GM04503 (cell line): ENCODE measurements at regions not wholly inside any gene's neighbourhood (a gene's known extent, or its start where the extent isn't known, plus 50 kb on each side); places are given as distances from the start of the nearest gene placed in this dataset.

Experiments used
- DNase-seq: peaks from one replicate; pipeline ENCODE4 v3.0.0-alpha.2; 2012; ENCODE audit warnings: low read depth

GRCh38 chr1:57860931-57861565 lies 437.2 kb upstream of the DAB1 start:
- DNase-seq, result no peak

GRCh38 chr1:57860325-57860724 lies 436.5 kb upstream of the DAB1 start:
- no peak for DNase-seq

- DNase-seq, result no peak
These were observed 434.9 kb upstream of the DAB1 start for GRCh38 chr1:57858740-57859139.

- DNase-seq, result no peak
These were observed 433.9 kb upstream of the DAB1 start for GRCh38 chr1:57857809-57858208.

GRCh38 chr1:57854436-57854835 lies 430.6 kb upstream of the DAB1 start:
- no peak for DNase-seq

DNA sequence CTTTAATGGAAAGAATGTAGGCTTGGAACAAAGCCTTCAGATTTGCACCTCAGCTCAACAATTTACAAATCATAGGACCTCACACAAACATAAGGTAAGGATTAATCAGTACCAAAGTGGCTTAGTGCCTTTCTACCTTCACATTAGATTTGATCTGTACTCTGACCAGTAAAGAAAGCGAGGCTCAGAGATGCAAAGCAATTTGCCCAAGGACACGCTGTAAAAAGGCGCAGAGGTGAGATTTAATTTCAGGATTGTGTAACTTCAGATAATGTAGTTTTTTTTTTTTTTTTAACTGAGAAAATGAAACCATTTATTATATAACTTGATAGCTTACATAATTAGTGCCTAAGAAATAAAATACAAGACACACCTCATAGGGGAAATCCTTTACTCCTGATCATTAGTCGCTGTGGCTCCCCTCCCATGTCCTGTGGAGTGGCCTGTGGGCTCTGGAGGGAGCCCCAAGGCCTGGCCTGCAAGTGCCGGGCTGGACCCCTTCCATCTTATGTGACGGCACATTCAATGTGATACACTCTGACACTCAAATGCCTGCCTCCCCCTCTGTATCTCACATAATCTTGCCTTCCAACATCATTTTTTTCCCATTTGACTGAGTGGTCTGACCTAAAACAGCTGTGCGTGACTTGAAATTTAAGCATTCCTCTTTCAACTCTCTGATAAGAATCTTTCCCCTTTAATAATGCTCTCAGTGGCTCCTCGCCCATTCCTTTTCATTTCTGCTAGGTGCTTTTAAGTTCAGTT lies 426.5 kb upstream of the DAB1 start:
- DNase-seq, result no peak

DNA sequence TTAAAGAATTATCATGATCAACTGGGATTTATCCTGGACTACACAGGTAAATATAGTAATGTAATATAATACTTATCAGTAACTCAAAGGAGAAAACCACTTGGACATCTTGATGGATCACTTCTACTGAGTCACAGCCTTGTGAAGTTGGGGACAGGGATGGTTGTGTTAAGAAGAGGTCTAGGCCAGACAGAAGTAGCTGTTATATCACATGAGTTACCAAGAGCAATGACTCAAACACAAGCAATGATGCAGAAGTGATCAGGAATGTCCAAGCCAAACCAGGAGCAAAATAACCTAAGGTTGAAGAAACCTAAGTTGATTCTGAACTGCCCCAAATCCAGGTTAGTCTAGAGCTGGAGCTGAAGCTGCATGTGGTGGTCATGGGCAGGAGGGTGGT lies 424.5 kb upstream of the DAB1 start:
- DNase-seq, result no peak

- DNase-seq, result no peak
These were observed 421.2 kb upstream of the DAB1 start for GRCh38 chr1:57845041-57845440.

GRCh38 chr1:57844382-57844980 lies 420.6 kb upstream of the DAB1 start:
- no peak for DNase-seq

DNA sequence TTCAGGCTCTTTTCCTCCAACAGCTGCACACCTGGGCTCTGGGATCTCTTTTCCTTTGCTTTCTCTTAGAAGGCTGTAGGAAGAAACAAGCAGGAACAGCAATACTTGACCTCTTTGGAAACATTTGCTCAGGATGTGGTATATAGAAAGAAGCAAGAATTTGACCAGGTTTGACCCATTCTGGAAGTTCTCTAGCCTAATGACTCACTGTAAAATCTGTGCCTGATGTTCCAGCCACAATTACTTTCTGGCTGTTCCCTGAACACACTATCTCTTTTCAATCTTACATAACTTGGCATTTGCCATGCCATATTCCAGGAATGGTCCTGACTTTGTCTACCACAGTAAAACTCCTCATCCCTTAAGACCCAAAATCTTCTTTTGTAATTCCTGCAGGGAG lies 419.9 kb upstream of the DAB1 start:
- DNase-seq, result no peak

DNA sequence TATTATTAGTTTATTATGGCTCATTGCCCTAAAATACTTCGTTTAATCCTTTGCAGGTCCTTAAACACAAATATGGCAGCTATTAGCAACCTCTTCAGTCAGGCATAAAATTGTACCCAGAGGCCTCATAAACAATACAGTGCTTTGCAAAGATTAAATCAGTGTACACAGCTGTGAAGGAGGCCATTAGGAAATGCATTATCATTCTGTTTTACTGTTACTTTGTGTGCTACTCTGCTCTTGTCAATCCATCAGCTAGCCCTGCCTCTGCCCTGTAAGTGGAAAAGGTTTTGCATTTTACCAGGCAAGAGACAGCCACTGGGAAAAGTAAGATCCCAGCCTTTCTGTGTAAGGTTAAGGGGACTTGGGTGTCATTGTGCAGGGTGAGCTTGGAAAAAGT lies 415.7 kb upstream of the DAB1 start:
- no peak for DNase-seq

GRCh38 chr1:57839067-57839466 lies 415.2 kb upstream of the DAB1 start:
- DNase-seq, result no peak

- no peak for DNase-seq
These were observed 411.8 kb upstream of the DAB1 start for GRCh38 chr1:57835620-57836019.

- DNase-seq, result no peak
These were observed 409.4 kb upstream of the DAB1 start for GRCh38 chr1:57833296-57833695.

DNA sequence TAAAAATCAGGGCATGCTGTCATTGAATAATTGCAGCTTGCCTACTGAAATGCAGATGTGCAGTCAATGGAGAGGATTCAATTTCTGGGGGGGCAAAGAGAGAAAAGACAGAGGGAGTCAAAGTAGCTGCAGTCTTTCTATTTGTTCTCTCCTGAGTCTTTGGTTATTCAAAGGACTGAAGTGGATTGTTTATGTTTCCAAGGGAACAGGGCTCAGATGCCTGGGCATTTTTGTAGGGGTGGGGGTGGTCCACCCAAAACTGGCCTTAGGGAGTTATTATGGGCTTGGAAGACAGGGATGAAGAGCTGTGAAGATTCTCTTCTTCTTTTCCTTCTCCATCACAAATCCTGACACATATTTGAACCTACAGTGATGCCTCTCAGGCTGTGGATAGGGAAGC lies 408.8 kb upstream of the DAB1 start:
- DNase-seq, result no peak

GRCh38 chr1:57831624-57832023 lies 407.8 kb upstream of the DAB1 start:
- no peak for DNase-seq

DNA sequence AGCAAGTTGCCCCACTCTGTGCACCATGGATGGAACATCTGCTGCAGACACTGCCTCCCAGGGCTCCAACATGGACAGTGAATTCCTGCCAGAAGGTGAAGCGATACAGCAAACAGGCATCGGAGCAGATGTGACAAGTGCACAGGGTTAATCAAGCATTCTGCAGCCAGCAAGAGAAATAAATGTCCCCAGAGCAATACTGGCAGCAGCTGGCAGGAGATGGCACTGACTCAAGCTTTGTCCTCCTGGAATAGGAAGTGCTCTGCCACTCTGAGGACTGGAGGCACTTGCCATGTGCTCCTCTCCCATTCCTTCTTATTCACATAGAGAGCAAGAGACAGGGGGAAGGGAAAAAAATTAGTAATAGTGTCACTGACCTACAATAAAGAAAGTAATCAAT lies 402.7 kb upstream of the DAB1 start:
- DNase-seq, result no peak

- DNase-seq, result no peak
These were observed 400.7 kb upstream of the DAB1 start for GRCh38 chr1:57824535-57824934.

DNA sequence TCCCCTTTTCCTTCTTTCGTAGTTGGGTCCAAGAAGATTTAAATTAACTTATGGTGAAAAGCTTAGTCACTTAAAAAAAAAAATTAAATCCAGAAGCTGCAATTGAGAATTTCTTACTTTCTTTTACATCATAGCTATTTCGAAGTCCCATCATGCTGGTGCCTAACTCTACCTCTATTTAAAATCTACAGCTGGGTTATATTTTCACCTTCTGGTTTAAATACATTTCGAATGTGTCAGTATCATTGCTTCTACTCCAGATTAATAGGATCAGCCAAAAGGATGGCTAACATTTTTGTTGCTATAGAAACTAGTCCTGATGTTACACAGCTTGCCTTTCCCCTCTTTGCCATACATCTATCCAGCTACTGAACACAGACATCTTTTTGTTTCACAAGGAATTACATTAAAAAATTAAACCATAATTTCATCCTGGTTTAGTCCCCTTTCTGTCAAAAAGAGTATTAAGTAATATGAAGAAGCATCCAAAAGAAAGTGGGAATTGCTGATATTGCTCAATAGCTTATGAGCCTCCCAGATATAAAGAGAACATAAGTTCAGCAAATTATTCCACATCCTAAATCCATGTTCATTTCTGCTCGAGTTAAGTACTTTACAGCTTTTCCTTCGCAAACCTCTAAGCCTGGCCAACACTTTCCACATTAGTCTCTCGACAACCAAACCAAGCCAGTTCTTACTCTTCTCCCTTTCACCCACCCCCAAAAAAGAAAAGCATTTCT lies 396.7 kb upstream of the DAB1 start:
- no peak for DNase-seq

- no peak for DNase-seq
These were observed 396.0 kb upstream of the DAB1 start for GRCh38 chr1:57819893-57820292.

GRCh38 chr1:57803586-57803985 lies 379.7 kb upstream of the DAB1 start:
- DNase-seq, result no peak

GRCh38 chr1:57800376-57800775 lies 376.5 kb upstream of the DAB1 start:
- no peak for DNase-seq
